Neural cell (in vitro differentiated cells): ENCODE measurements at regions not wholly inside any gene's neighbourhood (a gene's known extent, or its start where the extent isn't known, plus 50 kb on each side); places are given as distances from the start of the nearest gene placed in this dataset.

Experiments used
- H2AFZ ChIP-seq: fragments of 200-600, 300-800 bp; sonication (generic), shearing (Covaris generic); 2 replicates; pipeline ENCODE4 v1.6.0; 2014; ENCODE audit warnings: low read depth, mild to moderate bottlenecking, antibody characterized with exemption, low read length, moderate library complexity
- H3F3A ChIP-seq: fragments of 200-600 bp; shearing (Covaris generic); 2 replicates; pipeline ENCODE4 v1.6.1; 2016; ENCODE audit warnings: mild to moderate bottlenecking, moderate library complexity, mixed read lengths, antibody characterized with exemption, low read length; ENCODE audit not compliant: insufficient read depth, poor library complexity, severe bottlenecking
- H3K27ac ChIP-seq: fragments of 200-600, 300-800 bp; sonication (generic), shearing (Covaris generic); 2 replicates; pipeline ENCODE4 v1.5.1; 2014; ENCODE audit warnings: mild to moderate bottlenecking, low read length, moderate library complexity
- H3K27me3 ChIP-seq: fragments of 300-800, 200-600 bp; sonication (generic), shearing (Covaris generic); 2 replicates; pipeline ENCODE4 v1.6.0; 2014; ENCODE audit warnings: mild to moderate bottlenecking, low read depth, low read length, moderate library complexity; ENCODE audit not compliant: insufficient read depth
- H3K36me3 ChIP-seq: fragments of 300-800, 200-600 bp; sonication (generic), shearing (Covaris generic); 2 replicates; pipeline ENCODE4 v1.5.1; 2014; ENCODE audit warnings: mild to moderate bottlenecking, antibody characterized with exemption, low read length, moderate library complexity; ENCODE audit not compliant: insufficient read depth
- H3K4me2 ChIP-seq: fragments of 300-800, 200-600 bp; sonication (generic), shearing (Covaris generic); 2 replicates; pipeline ENCODE4 v1.6.0; 2014; ENCODE audit warnings: mild to moderate bottlenecking, low read length
- H3K4me3 ChIP-seq: fragments of 300-800, 200-600 bp; sonication (generic), shearing (Covaris generic); 2 replicates; pipeline ENCODE4 v1.5.1; 2014; ENCODE audit warnings: mild to moderate bottlenecking, low read length, moderate library complexity
- H3K79me2 ChIP-seq: fragments of 200-600 bp; shearing (Covaris generic); replicated peaks from 2 replicates; pipeline ENCODE4 v1.6.0; 2014; ENCODE audit warnings: mild to moderate bottlenecking, low read length, moderate library complexity; ENCODE audit not compliant: insufficient read depth
- H3K9ac ChIP-seq: fragments of 300-800, 200-600 bp; sonication (generic), shearing (Covaris generic); 2 replicates; pipeline ENCODE4 v1.6.1; 2016; ENCODE audit warnings: mild to moderate bottlenecking, low read length, mixed read lengths
- H3K9me2 ChIP-seq: fragments of 200-600 bp; shearing (Covaris generic); 2 replicates; pipeline ENCODE4 v1.6.1; 2016; ENCODE audit warnings: mild to moderate bottlenecking, low read length, mixed read lengths; ENCODE audit not compliant: insufficient read depth
- H3K9me3 ChIP-seq: fragments of 200-600, 300-800 bp; sonication (generic), shearing (Covaris generic); 2 replicates; pipeline ENCODE4 v1.6.1; 2016; ENCODE audit warnings: mild to moderate bottlenecking, mixed run types, low read length, moderate library complexity, mixed read lengths
- H4K20me1 ChIP-seq: fragments of 200-600 bp; shearing (Covaris generic); 2 replicates; pipeline ENCODE4 v1.6.1; 2016; ENCODE audit warnings: mild to moderate bottlenecking, mixed run types; ENCODE audit not compliant: insufficient read depth
- EP300 ChIP-seq: fragments of 450-650 bp; conservative IDR thresholded peaks from 2 replicates; pipeline ENCODE4 v1.6.1; 2014; ENCODE audit warnings: antibody characterized with exemption, mild to moderate bottlenecking, moderate library complexity; ENCODE audit not compliant: poor library complexity, severe bottlenecking
- EZH2 ChIP-seq: fragments of 200-600, 300-800 bp; shearing (Covaris generic), sonication (generic); IDR thresholded peaks from 2 replicates; pipeline ENCODE4 v1.6.1; 2014; ENCODE audit warnings: antibody characterized with exemption, low read length, borderline replicate concordance, mild to moderate bottlenecking; ENCODE audit not compliant: insufficient read depth, poor library complexity, severe bottlenecking
- MXI1 ChIP-seq: fragments of 450-650 bp; conservative IDR thresholded peaks from 2 replicates; pipeline ENCODE4 v1.6.1; 2014; ENCODE audit warnings: antibody characterized with exemption, mild to moderate bottlenecking; ENCODE audit not compliant: poor library complexity, severe bottlenecking
- POLR2AphosphoS5 ChIP-seq: IDR thresholded peaks from 2 replicates; pipeline ENCODE4 v1.6.1; 2012
- RAD21 ChIP-seq: fragments of 450-650 bp; conservative IDR thresholded peaks from 2 replicates; pipeline ENCODE4 v1.6.1; 2014; ENCODE audit warnings: antibody characterized with exemption, mild to moderate bottlenecking, moderate library complexity
- SMC3 ChIP-seq: fragments of 450-650 bp; conservative IDR thresholded peaks from 2 replicates; pipeline ENCODE4 v1.6.1; 2014; ENCODE audit warnings: antibody characterized with exemption, mild to moderate bottlenecking, moderate library complexity; ENCODE audit not compliant: poor library complexity
- TAF1 ChIP-seq: IDR thresholded peaks from 2 replicates; pipeline ENCODE4 v1.6.1; 2012; ENCODE audit warnings: low read depth
- TF ChIP-seq, protein P1 (sequence below): fragments of 450-650 bp; IDR thresholded peaks from 2 replicates; pipeline ENCODE4 v1.5.1; 2014; ENCODE audit warnings: antibody characterized with exemption, mild to moderate bottlenecking, moderate library complexity; ENCODE audit not compliant: poor library complexity, severe bottlenecking
- TF ChIP-seq, protein P2 (sequence below): IDR thresholded peaks from 2 replicates; pipeline ENCODE4 v1.6.1; 2012; ENCODE audit warnings: borderline replicate concordance

DNA sequence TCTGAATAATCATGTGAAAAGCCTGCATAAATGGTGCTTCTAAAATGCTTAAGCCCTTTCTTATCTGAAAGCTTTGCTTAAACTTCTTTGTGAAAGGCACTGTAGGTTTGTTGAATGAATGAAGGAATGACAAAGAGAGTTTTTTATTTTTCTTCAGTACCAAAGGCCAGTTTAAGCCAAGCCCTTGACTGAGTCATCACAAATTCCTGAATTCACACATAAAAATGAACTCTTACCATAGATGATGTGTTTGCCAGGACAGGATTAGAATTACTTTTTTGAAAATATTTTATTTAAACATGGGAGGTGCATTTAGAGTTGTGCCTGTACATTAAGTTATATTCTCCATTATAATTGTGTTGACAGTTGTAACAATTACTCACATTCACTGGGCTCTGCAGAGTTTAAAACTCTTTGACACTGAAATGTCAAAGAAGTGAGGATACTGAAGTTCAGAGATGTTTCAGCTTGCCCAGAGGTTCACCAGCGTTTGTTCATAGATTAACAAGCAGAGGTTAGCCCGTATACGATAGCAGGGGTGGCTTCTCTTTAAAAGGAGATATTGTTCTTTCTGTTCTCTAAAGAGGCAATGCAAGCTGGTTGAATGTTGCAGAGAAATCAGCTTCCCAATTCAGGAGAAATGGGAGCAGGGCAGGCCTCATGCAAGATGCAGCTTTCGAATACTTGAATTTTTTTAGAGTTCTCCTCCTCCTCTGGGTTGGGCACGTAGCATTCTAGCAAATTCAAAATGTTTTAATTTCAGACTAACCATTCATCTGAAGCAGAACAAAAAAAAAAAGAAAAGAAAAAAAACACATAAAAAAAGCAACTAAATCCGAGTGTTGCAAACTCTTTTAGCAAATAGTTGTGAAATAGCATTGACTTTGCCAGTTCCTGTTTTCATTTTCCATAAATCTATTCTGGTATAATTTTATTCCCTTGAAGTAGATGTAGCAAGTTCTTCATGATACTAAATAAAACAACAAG is 358.7 kb upstream of the KLF4 start:
- Histone ChIP-seq H3K27me3 (no peaks in the 10 kb centered on the region), H3K9ac (no peak overlapping the region), H3K4me2 (no peak overlapping the region), H3K79me2 (no peaks in the 10 kb centered on the region), H2AFZ (no peak overlapping the region), H3K9me3 (no peaks in the 10 kb centered on the region), H3K4me3 (no peak overlapping the region), H3K36me3 (no peaks in the 10 kb centered on the region), H3K9me2 (no peaks in the 10 kb centered on the region), H4K20me1 (no peaks in the 10 kb centered on the region), H3K27ac (no peak overlapping the region), H3F3A (no peaks in the 10 kb centered on the region)
- TF ChIP-seq EZH2, result no peak
- no peak for TF ChIP-seq TAF1
- no peak for TF ChIP-seq MXI1
- TF ChIP-seq, protein P1, sequence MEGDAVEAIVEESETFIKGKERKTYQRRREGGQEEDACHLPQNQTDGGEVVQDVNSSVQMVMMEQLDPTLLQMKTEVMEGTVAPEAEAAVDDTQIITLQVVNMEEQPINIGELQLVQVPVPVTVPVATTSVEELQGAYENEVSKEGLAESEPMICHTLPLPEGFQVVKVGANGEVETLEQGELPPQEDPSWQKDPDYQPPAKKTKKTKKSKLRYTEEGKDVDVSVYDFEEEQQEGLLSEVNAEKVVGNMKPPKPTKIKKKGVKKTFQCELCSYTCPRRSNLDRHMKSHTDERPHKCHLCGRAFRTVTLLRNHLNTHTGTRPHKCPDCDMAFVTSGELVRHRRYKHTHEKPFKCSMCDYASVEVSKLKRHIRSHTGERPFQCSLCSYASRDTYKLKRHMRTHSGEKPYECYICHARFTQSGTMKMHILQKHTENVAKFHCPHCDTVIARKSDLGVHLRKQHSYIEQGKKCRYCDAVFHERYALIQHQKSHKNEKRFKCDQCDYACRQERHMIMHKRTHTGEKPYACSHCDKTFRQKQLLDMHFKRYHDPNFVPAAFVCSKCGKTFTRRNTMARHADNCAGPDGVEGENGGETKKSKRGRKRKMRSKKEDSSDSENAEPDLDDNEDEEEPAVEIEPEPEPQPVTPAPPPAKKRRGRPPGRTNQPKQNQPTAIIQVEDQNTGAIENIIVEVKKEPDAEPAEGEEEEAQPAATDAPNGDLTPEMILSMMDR, result no peak
- TF ChIP-seq SMC3, result no peak

DNA sequence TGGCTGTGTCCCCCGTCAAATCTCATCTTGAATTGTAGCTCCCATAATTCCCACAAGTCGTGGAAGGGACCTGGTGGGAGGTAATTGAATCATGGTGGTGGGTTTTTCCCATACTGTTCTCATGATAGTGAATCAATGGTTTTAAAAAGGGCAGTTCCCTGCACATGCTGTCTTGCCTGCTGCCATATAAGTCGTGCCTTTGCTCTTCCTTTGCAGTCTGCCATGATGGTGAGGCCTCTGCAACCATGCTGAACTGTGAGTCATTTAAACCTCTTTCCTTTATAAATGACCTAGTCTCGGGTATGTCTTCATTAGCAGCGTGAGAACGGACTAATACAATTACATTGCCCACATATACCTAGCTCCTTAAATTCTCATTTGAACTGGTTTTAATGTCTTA is 353.0 kb upstream of the KLF4 start:
- Histone ChIP-seq H3K36me3 (no peaks in the 10 kb centered on the region), H3K27me3 (no peaks in the 10 kb centered on the region), H3F3A (no peaks in the 10 kb centered on the region), H3K9me2 (no peaks in the 10 kb centered on the region), H3K27ac (no peak overlapping the region), H2AFZ (no peak overlapping the region), H3K9me3 (no peaks in the 10 kb centered on the region), H4K20me1 (no peaks in the 10 kb centered on the region), H3K4me3 (no peak overlapping the region), H3K9ac (no peak overlapping the region), H3K79me2 (no peaks in the 10 kb centered on the region), H3K4me2 (no peak overlapping the region)
- TF ChIP-seq, protein P1, result no peak
- TF ChIP-seq SMC3, result no peak

DNA sequence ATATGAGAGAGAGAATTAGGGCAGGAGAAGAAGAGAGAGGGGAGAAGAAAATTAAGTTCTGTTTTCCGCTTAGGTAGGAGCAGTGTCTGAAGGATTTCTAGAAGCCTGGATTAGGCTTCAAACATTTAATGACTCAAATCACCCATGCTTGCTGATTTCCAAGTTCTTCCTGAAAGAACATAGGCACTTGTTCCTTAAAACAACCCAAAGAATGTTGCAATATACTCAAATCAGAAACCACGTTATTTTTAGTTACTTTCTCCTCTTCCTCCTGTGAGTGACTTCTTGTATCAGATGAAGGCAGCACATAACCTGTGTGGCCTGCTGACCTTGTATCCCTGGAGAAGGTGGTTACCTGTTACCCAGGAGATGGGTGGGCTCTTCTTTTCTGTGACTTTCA is 351.5 kb upstream of the KLF4 start:
- Histone ChIP-seq H3K9me3 (no peaks in the 10 kb centered on the region), H3K27ac (no peak overlapping the region), H3K36me3 (no peaks in the 10 kb centered on the region), H3K4me2 (no peak overlapping the region), H3K27me3 (no peaks in the 10 kb centered on the region), H3F3A (no peaks in the 10 kb centered on the region), H3K9me2 (no peaks in the 10 kb centered on the region), H3K9ac (no peak overlapping the region), H4K20me1 (no peaks in the 10 kb centered on the region), H2AFZ (no peak overlapping the region), H3K4me3 (no peak overlapping the region), H3K79me2 (no peaks in the 10 kb centered on the region)
- TF ChIP-seq EZH2 (no peak), EP300 (no peak), POLR2AphosphoS5 (no peak), MXI1 (no peak), RAD21 (no peak), TAF1 (no peak), SMC3 (no peak)
- TF ChIP-seq, protein P2, sequence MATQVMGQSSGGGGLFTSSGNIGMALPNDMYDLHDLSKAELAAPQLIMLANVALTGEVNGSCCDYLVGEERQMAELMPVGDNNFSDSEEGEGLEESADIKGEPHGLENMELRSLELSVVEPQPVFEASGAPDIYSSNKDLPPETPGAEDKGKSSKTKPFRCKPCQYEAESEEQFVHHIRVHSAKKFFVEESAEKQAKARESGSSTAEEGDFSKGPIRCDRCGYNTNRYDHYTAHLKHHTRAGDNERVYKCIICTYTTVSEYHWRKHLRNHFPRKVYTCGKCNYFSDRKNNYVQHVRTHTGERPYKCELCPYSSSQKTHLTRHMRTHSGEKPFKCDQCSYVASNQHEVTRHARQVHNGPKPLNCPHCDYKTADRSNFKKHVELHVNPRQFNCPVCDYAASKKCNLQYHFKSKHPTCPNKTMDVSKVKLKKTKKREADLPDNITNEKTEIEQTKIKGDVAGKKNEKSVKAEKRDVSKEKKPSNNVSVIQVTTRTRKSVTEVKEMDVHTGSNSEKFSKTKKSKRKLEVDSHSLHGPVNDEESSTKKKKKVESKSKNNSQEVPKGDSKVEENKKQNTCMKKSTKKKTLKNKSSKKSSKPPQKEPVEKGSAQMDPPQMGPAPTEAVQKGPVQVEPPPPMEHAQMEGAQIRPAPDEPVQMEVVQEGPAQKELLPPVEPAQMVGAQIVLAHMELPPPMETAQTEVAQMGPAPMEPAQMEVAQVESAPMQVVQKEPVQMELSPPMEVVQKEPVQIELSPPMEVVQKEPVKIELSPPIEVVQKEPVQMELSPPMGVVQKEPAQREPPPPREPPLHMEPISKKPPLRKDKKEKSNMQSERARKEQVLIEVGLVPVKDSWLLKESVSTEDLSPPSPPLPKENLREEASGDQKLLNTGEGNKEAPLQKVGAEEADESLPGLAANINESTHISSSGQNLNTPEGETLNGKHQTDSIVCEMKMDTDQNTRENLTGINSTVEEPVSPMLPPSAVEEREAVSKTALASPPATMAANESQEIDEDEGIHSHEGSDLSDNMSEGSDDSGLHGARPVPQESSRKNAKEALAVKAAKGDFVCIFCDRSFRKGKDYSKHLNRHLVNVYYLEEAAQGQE, result no peak
- TF ChIP-seq, protein P1, result no peak
